ENCODE measurements at regions not wholly inside any gene's neighbourhood (a gene's known extent, or its start where the extent isn't known, plus 50 kb on each side); places are given as distances from the start of the nearest gene placed in this dataset.

DNA sequence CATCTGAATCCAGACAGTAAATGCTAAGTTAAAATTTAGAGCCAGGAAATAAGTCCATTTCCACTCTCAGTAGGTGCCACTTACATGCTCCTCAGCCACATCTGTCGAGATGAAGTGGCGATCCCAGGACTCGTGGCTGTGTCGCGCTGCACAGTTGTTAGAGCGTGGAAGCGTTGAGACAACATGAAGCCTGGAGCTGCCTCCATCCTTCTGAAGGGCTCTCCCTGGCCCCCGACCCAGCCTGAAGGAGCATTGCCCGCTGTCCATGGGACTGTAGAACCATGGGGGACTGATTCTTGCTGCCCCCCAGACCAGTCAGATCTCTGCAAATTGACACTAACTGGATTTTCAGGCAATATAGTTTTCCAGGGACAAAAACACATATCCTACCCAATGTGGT, 58.9 kb downstream of the IRX1 start:
- no peak overlapping the region for H3K4me3 ChIP-seq (ENCODE audit: low read depth, low read length)

DNA sequence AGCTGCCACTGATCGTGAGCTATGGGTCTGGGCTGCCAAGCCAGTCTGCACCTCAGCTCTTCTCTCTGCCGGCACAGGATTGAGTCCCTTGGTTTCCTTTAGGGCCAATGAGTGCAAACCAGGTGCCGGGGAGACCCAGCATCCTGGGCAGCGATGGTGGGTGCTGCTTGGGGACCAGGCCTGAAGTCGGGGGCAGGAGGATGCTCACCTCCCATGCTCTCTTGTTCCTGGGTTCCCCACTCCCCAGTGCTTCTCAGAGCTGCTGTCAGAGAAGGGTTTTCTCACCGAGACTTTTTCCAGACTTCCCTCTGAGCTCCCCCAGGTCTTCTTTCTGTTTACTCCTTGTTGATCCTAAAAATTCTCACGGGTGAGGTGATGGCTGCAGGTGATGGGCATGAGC, 61.2 kb downstream of the IRX1 start:
- Histone ChIP-seq H2AFZ (ENCODE audit: low read length, unreplicated experiment) (no peak overlapping the region), H3K4me3 (ENCODE audit: low read depth, low read length) (no peak overlapping the region), H3K27me3 (ENCODE audit: insufficient read depth, low read length) (no peaks in the 10 kb centered on the region), H3K36me3 (ENCODE audit: insufficient read depth, low read length) (no peaks in the 10 kb centered on the region), H3K27ac (ENCODE audit: low read depth, low read length) (no peak overlapping the region), H3K4me1 (ENCODE audit: control insufficient read depth, insufficient read depth, low read length, unreplicated experiment) (no peaks in the 10 kb centered on the region), H3K79me2 (ENCODE audit: control insufficient read depth, insufficient read depth, low read length, unreplicated experiment) (no peaks in the 10 kb centered on the region)

More for the DNA sequence above, 58.9 kb downstream of the IRX1 start:
- no peaks in the 10 kb centered on the region for H3K79me2 ChIP-seq (ENCODE audit: control insufficient read depth, insufficient read depth, low read length, unreplicated experiment)
- no peak overlapping the region for H2AFZ ChIP-seq (ENCODE audit: low read length, unreplicated experiment)
- no peaks in the 10 kb centered on the region for H3K36me3 ChIP-seq (ENCODE audit: insufficient read depth, low read length)
- H3K27me3 ChIP-seq (ENCODE audit: insufficient read depth, low read length) = no peaks in the 10 kb centered on the region
- no peak overlapping the region for H3K27ac ChIP-seq (ENCODE audit: low read depth, low read length)
- no peaks in the 10 kb centered on the region for H3K4me1 ChIP-seq (ENCODE audit: control insufficient read depth, insufficient read depth, low read length, unreplicated experiment)

DNA sequence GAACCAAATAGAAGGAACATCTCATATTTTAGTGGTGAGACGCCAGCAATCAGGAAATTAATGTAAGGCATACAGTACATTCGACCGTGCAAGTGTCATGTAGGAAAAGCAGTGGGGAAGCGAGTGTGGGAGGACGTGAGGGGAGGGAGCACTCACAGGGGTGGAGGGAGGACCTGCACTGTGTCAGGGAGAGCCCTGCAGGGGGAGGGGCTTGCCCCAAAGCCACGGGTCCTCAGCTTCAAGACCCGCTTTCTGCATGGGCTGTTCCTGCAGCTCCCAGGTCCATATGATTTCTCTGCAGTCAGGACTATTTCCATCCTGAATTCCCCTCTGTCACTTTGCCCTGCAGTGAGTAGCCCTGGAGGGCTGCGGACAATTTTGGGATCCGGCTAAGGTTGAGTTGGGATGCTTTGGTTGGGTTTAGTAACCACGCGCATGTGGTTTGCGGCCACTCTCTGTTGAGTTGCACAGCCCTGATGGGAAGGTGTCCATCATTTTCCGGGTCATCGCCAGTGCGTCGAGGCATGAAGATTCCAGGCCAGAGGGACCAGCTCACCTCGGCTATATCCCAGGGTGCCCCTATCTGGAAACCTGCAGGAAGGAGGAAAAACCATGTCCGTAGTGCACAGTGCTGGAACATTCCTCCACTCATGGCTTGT, 61.9 kb downstream of the IRX1 start:
- Histone ChIP-seq H3K27ac (ENCODE audit: low read depth, low read length) (no peak overlapping the region), H3K27me3 (ENCODE audit: insufficient read depth, low read length) (no peaks in the 10 kb centered on the region), H2AFZ (ENCODE audit: low read length, unreplicated experiment) (no peak overlapping the region), H3K4me3 (ENCODE audit: low read depth, low read length) (no peak overlapping the region), H3K36me3 (ENCODE audit: insufficient read depth, low read length) (no peaks in the 10 kb centered on the region), H3K79me2 (ENCODE audit: control insufficient read depth, insufficient read depth, low read length, unreplicated experiment) (no peaks in the 10 kb centered on the region), H3K4me1 (ENCODE audit: control insufficient read depth, insufficient read depth, low read length, unreplicated experiment) (no peaks in the 10 kb centered on the region)

DNA sequence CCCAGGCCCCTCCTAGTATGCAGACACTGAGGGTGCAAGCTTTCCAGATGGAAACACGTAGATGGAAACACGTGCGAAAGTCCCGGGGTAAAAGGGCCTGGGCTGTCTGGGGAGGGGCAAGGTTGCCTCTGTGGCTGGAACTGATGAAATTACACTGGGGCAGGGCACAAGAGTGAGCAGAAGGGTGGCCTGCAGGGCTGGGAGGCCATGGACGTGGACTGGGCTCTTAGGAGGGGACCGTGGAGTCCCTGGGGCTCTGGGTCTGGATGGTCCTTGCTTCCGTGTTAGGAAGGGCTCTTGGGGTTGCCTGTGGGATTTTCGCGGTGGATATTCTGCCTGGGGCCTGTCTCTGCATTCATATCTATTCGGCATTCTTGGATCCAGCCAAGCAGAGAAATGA, 63.3 kb downstream of the IRX1 start:
- H3K27me3 ChIP-seq (ENCODE audit: insufficient read depth, low read length) = no peaks in the 10 kb centered on the region
- no peaks in the 10 kb centered on the region for H3K79me2 ChIP-seq (ENCODE audit: control insufficient read depth, insufficient read depth, low read length, unreplicated experiment)

DNA sequence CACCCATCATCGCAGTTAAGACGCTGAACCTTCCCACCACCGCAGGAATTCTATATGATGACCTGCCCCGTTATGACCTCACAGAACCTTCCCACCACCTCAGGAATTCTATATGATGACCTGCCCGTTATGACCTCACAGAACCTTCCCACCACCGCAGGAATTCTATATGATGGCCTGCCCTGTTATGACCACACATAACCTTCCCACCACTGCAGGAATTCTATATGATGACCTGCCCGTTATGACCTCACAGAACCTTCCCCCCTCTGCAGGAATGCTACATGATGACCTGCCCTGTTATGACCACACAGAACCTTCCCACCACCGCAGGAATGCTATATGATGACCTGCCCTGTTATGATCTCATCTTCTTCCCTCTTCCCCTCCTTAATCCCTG, 64.3 kb downstream of the IRX1 start:
- no peak overlapping the region for H2AFZ ChIP-seq (ENCODE audit: low read length, unreplicated experiment)
- no peaks in the 10 kb centered on the region for H3K79me2 ChIP-seq (ENCODE audit: control insufficient read depth, insufficient read depth, low read length, unreplicated experiment)
- no peaks in the 10 kb centered on the region for H3K36me3 ChIP-seq (ENCODE audit: insufficient read depth, low read length)
- H3K27ac ChIP-seq (ENCODE audit: low read depth, low read length) = no peak overlapping the region
- no peaks in the 10 kb centered on the region for H3K27me3 ChIP-seq (ENCODE audit: insufficient read depth, low read length)
- H3K4me1 ChIP-seq (ENCODE audit: control insufficient read depth, insufficient read depth, low read length, unreplicated experiment) = no peaks in the 10 kb centered on the region
- H3K4me3 ChIP-seq (ENCODE audit: low read depth, low read length) = no peak overlapping the region

More for the DNA sequence above, 63.3 kb downstream of the IRX1 start:
- Histone ChIP-seq H3K27ac (ENCODE audit: low read depth, low read length) (no peak overlapping the region), H3K4me3 (ENCODE audit: low read depth, low read length) (no peak overlapping the region), H3K4me1 (ENCODE audit: control insufficient read depth, insufficient read depth, low read length, unreplicated experiment) (no peaks in the 10 kb centered on the region), H3K36me3 (ENCODE audit: insufficient read depth, low read length) (no peaks in the 10 kb centered on the region), H2AFZ (ENCODE audit: low read length, unreplicated experiment) (no peak overlapping the region)

DNA sequence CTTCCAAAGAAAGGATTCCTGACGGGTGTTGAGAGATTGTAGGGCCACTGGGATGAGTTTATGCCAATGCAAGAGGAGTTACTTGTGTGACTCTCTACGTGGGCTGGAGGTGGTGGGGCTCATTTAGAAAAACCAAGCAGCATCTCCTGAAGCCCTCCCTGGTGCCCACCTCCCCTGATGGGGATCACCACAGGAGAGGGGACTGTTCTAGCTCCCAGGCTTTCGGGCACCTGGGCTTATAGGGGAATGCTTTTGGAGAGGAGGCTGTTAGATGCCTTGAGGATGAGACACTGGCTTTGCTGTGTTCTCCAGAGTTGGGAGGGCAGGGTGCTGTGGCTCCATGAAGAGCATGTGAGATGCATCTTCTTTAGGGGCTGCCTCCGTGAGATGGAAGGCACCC, 65.0 kb downstream of the IRX1 start:
- no peaks in the 10 kb centered on the region for H3K79me2 ChIP-seq (ENCODE audit: control insufficient read depth, insufficient read depth, low read length, unreplicated experiment)
- no peak overlapping the region for H2AFZ ChIP-seq (ENCODE audit: low read length, unreplicated experiment)
- no peaks in the 10 kb centered on the region for H3K4me1 ChIP-seq (ENCODE audit: control insufficient read depth, insufficient read depth, low read length, unreplicated experiment)
- H3K27me3 ChIP-seq (ENCODE audit: insufficient read depth, low read length) = no peaks in the 10 kb centered on the region
- H3K27ac ChIP-seq (ENCODE audit: low read depth, low read length) = no peak overlapping the region
- H3K4me3 ChIP-seq (ENCODE audit: low read depth, low read length) = no peak overlapping the region
- H3K36me3 ChIP-seq (ENCODE audit: insufficient read depth, low read length) = no peaks in the 10 kb centered on the region

DNA sequence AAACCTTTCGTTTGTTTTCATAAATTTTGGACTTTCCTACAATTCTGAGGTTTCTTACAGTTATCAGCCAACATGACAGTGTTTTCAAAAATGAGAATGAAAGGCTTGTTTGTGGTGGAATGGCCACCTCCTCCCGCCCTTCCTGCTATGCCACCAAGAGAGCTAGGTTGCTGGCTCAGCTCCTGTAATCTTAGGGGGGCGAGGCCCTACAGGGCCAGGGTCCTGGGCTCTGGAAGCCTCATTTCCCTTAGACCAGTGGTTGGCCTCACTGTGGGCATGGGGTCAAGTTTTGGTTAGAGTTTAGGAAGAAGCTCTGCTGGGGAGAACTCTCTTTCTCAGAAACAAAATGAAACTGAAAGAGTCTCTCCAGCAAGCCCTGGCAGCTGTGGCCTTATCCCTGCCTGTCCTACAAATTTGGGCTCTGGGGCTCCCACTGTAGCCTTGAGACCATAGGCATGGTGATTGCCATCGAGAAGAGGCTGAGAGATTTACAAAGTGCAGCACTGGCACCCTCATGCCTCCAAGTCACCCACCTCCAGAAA, 66.2 kb downstream of the IRX1 start:
- Histone ChIP-seq H3K27me3 (ENCODE audit: insufficient read depth, low read length) (no peaks in the 10 kb centered on the region), H3K36me3 (ENCODE audit: insufficient read depth, low read length) (no peaks in the 10 kb centered on the region), H3K4me3 (ENCODE audit: low read depth, low read length) (no peak overlapping the region), H3K79me2 (ENCODE audit: control insufficient read depth, insufficient read depth, low read length, unreplicated experiment) (no peaks in the 10 kb centered on the region), H3K27ac (ENCODE audit: low read depth, low read length) (no peak overlapping the region), H2AFZ (ENCODE audit: low read length, unreplicated experiment) (no peak overlapping the region), H3K4me1 (ENCODE audit: control insufficient read depth, insufficient read depth, low read length, unreplicated experiment) (no peaks in the 10 kb centered on the region)

DNA sequence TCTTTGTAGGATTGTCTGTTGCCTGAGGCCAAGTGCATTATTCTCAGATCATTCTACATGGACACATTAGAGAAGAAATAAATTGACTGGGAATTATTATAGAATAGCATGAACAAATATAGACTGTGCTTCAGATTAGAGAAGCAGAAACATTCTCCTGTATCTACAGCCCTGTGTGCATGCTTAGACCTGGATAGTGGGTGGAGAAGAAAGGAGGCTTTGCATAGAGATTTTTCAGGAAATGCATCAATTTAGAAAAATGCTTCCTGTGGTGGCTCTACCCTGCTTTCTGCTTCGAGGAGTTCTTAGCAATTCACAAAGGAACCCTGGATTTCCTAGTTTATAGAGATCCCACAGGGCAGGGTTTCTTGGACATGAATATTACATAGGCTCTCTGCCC, 66.7 kb downstream of the IRX1 start:
- no peaks in the 10 kb centered on the region for H3K36me3 ChIP-seq (ENCODE audit: insufficient read depth, low read length)
- H3K4me3 ChIP-seq (ENCODE audit: low read depth, low read length) = no peak overlapping the region
- no peaks in the 10 kb centered on the region for H3K79me2 ChIP-seq (ENCODE audit: control insufficient read depth, insufficient read depth, low read length, unreplicated experiment)
- no peaks in the 10 kb centered on the region for H3K4me1 ChIP-seq (ENCODE audit: control insufficient read depth, insufficient read depth, low read length, unreplicated experiment)
- H2AFZ ChIP-seq (ENCODE audit: low read length, unreplicated experiment) = no peak overlapping the region
- no peaks in the 10 kb centered on the region for H3K27me3 ChIP-seq (ENCODE audit: insufficient read depth, low read length)
- H3K27ac ChIP-seq (ENCODE audit: low read depth, low read length) = no peak overlapping the region

DNA sequence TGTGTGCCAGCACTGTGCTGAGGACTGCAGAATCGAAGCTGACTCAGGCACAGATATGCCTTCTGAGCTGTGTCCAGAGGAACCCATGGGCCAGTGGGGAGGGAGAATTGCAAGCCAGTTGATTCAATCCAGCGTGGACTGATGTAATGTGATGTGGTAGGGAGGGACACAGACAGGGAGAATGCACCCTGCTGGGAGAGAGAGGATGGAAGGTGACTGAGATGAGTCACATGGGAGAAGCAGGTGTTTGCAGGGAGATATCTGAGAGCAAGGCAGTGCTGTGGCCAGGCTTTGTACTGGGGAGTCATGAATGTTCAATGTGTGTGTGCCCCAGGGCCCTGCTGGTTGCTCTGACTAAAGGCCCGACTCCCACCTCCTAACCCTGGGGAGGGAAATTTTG, 75.7 kb downstream of the IRX1 start:
- H3K36me3 ChIP-seq (ENCODE audit: insufficient read depth, low read length) = no peaks in the 10 kb centered on the region
- no peaks in the 10 kb centered on the region for H3K79me2 ChIP-seq (ENCODE audit: control insufficient read depth, insufficient read depth, low read length, unreplicated experiment)
- no peak overlapping the region for H3K27ac ChIP-seq (ENCODE audit: low read depth, low read length)
- H3K27me3 ChIP-seq (ENCODE audit: insufficient read depth, low read length) = no peaks in the 10 kb centered on the region
- no peak overlapping the region for H3K4me3 ChIP-seq (ENCODE audit: low read depth, low read length)
- H2AFZ ChIP-seq (ENCODE audit: low read length, unreplicated experiment) = no peak overlapping the region
- no peaks in the 10 kb centered on the region for H3K4me1 ChIP-seq (ENCODE audit: control insufficient read depth, insufficient read depth, low read length, unreplicated experiment)

DNA sequence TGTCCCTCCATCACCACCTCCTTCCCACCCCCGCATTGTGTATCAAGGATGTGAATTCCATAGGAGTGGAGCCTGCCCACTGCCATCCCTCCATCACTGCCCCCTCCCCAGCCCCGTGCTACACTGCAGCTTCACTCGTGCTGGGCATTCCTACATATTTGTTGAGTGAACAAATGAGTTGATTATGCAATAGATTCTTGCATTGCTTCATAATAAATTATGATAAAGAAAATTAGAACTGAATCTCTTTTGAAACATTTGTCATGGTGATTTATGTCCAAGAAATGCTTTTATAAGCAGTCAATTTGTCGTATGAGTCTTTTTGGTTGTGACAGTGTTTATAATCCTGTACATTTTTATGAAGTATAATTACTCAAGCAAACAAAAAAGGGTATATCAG, 83.2 kb downstream of the IRX1 start:
- Histone ChIP-seq H3K4me1 (ENCODE audit: control insufficient read depth, insufficient read depth, low read length, unreplicated experiment) (no peaks in the 10 kb centered on the region), H3K36me3 (ENCODE audit: insufficient read depth, low read length) (no peaks in the 10 kb centered on the region), H3K27me3 (ENCODE audit: insufficient read depth, low read length) (no peaks in the 10 kb centered on the region), H2AFZ (ENCODE audit: low read length, unreplicated experiment) (no peak overlapping the region), H3K79me2 (ENCODE audit: control insufficient read depth, insufficient read depth, low read length, unreplicated experiment) (no peaks in the 10 kb centered on the region), H3K27ac (ENCODE audit: low read depth, low read length) (no peak overlapping the region), H3K4me3 (ENCODE audit: low read depth, low read length) (no peak overlapping the region)

DNA sequence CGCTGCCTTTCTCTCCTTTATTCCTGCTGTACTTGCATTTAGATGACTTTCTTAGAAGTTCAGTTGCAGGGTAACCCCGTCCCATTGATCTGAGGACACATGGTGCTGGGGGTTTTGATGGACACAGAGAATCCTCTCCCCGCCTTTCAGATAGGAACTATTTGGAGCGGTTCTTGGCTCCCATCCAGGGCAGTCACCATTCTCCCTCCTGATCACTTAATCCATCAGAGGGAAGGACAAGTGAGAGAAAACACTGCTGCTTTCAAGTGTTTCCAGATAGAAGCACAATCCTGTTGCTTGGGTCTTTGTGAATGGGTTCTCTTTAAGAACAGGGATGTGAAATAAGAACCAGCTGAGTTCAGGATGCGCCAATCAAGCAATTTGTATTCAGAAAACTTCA, 85.2 kb downstream of the IRX1 start:
- Histone ChIP-seq H3K36me3 (ENCODE audit: insufficient read depth, low read length) (no peaks in the 10 kb centered on the region), H3K4me3 (ENCODE audit: low read depth, low read length) (no peak overlapping the region), H3K4me1 (ENCODE audit: control insufficient read depth, insufficient read depth, low read length, unreplicated experiment) (no peaks in the 10 kb centered on the region), H3K79me2 (ENCODE audit: control insufficient read depth, insufficient read depth, low read length, unreplicated experiment) (no peaks in the 10 kb centered on the region), H3K27ac (ENCODE audit: low read depth, low read length) (no peak overlapping the region), H2AFZ (ENCODE audit: low read length, unreplicated experiment) (no peak overlapping the region), H3K27me3 (ENCODE audit: insufficient read depth, low read length) (no peaks in the 10 kb centered on the region)

All from ACC112 (cell line).